ENCODE measurements at regions not wholly inside any gene's neighbourhood (a gene's known extent, or its start where the extent isn't known, plus 50 kb on each side); places are given as distances from the start of the nearest gene placed in this dataset.

GRCh38 chr4:149995134-149995756 lies 83.0 kb upstream of the DCLK2 start:
- ATAC-seq (ENCODE audit: low FRiP score) (no peak), DNase-seq (ENCODE audit: low spot score) (no peak)
- no peak for TF ChIP-seq CTCF (IDR thresholded peaks at IDR 0.05)

DNA sequence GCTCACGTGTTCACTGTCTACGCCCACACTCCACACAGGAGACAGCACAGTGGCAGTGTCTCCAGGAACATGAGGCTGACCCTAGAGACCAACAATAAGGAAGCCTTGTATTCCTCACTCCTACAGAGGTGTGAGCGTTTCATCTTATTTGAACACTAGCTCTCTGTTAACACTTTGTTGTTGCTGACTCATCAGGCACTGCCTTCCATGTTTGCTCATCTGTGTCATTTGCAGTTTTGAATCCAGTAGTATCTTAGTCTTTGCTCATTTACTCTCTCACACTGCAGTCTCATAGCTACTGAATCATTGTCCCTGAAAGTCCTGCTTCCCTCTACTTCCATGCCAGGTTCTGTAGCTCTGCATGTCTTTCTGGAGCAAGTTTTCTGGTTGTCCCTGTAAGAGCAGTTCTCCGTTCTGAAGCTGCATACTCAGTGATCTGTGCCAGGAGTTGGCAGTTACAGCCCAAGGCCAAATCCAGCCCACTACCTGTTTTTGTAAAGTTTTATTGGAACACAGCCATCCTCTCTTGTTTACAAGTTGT lies 80.3 kb upstream of the DCLK2 start:
- no peak for TF ChIP-seq CTCF (IDR thresholded peaks at IDR 0.05)
- ATAC-seq (ENCODE audit: low FRiP score) (peak; percentile 41), DNase-seq (ENCODE audit: low spot score) (no peak)

DNA sequence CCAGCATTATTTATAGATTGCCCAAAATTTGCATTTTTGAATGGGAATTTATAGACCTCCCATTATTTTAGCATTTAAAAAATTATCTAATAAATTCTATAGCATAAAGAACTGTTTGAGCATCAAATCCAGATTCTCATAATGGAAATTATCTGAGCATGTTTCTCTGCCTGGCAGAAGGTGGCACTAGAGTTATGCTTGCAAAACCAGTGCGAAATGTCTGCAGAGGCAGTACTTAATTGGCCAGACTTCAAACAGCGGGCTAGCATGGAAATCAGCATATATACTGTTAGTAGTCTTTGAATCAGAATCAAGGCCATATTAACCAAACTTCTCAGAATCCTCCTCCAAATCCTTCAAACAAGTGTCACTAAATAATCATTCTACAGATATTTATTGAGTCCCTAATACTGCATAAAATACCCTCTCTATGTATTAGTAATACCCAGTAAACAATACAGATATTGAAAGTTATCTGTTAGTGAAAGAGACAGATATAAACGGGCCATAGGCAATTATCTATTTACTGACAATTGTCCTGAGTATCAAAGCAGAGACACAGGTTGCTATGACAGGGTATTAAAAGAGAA lies 78.7 kb upstream of the DCLK2 start:
- DNase-seq (ENCODE audit: low spot score), result no peak
- no peak for TF ChIP-seq CTCF (IDR thresholded peaks at IDR 0.05)
- ATAC-seq (ENCODE audit: low FRiP score), result no peak

DNA sequence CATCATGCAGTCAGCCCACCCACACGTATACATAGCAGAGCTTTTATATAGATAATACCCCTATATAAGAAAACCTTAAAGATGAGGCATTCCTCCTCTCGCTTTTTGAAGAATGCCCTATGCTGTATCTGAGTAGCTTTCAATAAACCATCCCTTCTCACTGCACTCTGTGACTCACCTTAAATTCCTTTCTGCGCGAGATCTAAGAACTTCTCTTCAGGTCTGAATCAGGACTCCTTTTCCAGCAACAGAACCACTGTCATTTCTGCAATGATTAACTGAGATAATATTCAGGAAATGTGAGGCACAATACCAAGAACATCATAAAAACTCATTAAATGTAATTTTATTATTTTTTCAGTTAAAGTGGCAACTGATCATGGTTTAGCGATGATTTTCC lies 76.4 kb upstream of the DCLK2 start:
- ATAC-seq (ENCODE audit: low FRiP score) (no peak), DNase-seq (ENCODE audit: low spot score) (no peak)
- no peak for TF ChIP-seq CTCF (IDR thresholded peaks at IDR 0.05)

GRCh38 chr4:150002561-150002960 lies 75.7 kb upstream of the DCLK2 start:
- ATAC-seq (ENCODE audit: low FRiP score) (no peak), DNase-seq (ENCODE audit: low spot score) (no peak)
- no peak for TF ChIP-seq CTCF (IDR thresholded peaks at IDR 0.05)

DNA sequence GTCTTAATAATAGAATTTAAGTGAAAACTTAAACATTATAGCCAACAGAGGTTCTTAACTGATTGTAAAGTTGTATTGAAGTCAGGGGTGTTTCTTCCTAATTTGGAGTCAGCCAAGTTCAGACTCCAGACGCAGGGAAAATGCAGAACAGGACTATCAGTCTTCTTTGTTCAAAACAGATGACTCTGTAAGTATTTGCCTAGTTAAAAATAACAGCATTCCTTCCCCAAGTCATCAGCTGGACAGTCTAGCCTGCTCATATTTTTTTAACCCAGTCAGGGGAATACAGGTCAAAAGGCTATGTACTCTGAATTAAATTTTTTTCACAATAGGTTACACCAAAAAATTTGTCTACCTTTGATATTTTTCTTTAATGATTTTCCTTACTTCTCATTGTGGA lies 73.8 kb upstream of the DCLK2 start:
- TF ChIP-seq CTCF (IDR thresholded peaks at IDR 0.05), result no peak
- DNase-seq (ENCODE audit: low spot score) (no peak), ATAC-seq (ENCODE audit: low FRiP score) (no peak)

GRCh38 chr4:150005537-150005936 lies 72.7 kb upstream of the DCLK2 start:
- no peak for TF ChIP-seq CTCF (IDR thresholded peaks at IDR 0.05)
- no peak for ATAC-seq (ENCODE audit: low FRiP score)
- no peak for DNase-seq (ENCODE audit: low spot score)

All from omental fat pad (tissue), 3 donors.